Testis (tissue), 2 donors: ENCODE measurements at regions not wholly inside any gene's neighbourhood (a gene's known extent, or its start where the extent isn't known, plus 50 kb on each side); places are given as distances from the start of the nearest gene placed in this dataset.

Source experiments
- DNase-seq: peaks from one replicate; pipeline ENCODE4 v3.0.0-alpha.2; 2019
- H3K27ac ChIP-seq, 2 donors: fragments of 200-600 bp; sonication (generic); one replicate each; pipeline ENCODE4 v1.5.1; 2019
- H3K27me3 ChIP-seq: fragments of 200-600 bp; sonication (generic); one replicate; pipeline ENCODE4 v1.5.1; 2019
- H3K36me3 ChIP-seq: fragments of 200-600 bp; sonication (generic); one replicate; pipeline ENCODE4 v1.5.1; 2017; ENCODE audit warnings: low read depth; ENCODE audit errors: missing control alignments
- H3K4me1 ChIP-seq: fragments of 200-600 bp; sonication (generic); one replicate; pipeline ENCODE4 v1.5.1; 2019
- H3K4me3 ChIP-seq, 2 donors: fragments of 200-600 bp; sonication (generic); one replicate each; pipeline ENCODE4 v1.5.1; 2017 to 2019
- H3K9me3 ChIP-seq: fragments of 200-600 bp; sonication (generic); one replicate; pipeline ENCODE4 v1.5.1; 2017
- POLR2A ChIP-seq: fragments of 450-650 bp; IDR thresholded peaks from one replicate; pipeline ENCODE4 v1.6.1; 2017; ENCODE audit warnings: antibody characterized with exemption, mild to moderate bottlenecking, moderate library complexity
- WGBS, 2 donors: methylation state at CpG; one replicate each; pipeline ENCODE4 v1.1.5; 2018; 5-methylcytosine and 5-hydroxymethylcytosine counted together
- intact Hi-C: fragments of 100-400 bp; cut with DNase I; formaldehyde crosslinking; loops from one replicate; pipeline ENCODE4 v1.15.1; 2023; ENCODE audit warnings: low total_unique reads
- TF ChIP-seq, protein P1 (sequence below), 3 experiments: fragments of 450-650 bp in 2 of 3; fragments of 200-600 bp in 1 of 3; sonication (generic) in 1 of 3; IDR thresholded peaks; one replicate each; pipeline ENCODE4 v1.5.1; 2016 to 2019; ENCODE audit warnings: antibody characterized with exemption in 3 of 3, mild to moderate bottlenecking in 2 of 3, moderate library complexity in 1 of 3

GRCh38 chr20:22819784-22820183 lies 215.3 kb upstream of the SSTR4 start:
- Histone ChIP-seq H3K36me3 (no peaks in the 10 kb centered on the region), H3K27me3 (no peaks in the 10 kb centered on the region), H3K27ac (no peak overlapping the region), H3K4me1 (peaks cover 5% of the 10 kb centered on the region), H3K4me3 (no peak overlapping the region), H3K9me3 (no peaks in the 10 kb centered on the region)
- no peak for DNase-seq
- TF ChIP-seq, protein P1, sequence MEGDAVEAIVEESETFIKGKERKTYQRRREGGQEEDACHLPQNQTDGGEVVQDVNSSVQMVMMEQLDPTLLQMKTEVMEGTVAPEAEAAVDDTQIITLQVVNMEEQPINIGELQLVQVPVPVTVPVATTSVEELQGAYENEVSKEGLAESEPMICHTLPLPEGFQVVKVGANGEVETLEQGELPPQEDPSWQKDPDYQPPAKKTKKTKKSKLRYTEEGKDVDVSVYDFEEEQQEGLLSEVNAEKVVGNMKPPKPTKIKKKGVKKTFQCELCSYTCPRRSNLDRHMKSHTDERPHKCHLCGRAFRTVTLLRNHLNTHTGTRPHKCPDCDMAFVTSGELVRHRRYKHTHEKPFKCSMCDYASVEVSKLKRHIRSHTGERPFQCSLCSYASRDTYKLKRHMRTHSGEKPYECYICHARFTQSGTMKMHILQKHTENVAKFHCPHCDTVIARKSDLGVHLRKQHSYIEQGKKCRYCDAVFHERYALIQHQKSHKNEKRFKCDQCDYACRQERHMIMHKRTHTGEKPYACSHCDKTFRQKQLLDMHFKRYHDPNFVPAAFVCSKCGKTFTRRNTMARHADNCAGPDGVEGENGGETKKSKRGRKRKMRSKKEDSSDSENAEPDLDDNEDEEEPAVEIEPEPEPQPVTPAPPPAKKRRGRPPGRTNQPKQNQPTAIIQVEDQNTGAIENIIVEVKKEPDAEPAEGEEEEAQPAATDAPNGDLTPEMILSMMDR (IDR thresholded peaks at IDR 0.05), result no peak
- no peak for TF ChIP-seq POLR2A
- intact Hi-C loops, result no loop called here
- WGBS, 2 donors, result 89% methylated on average over 2 of the region's 2 CpGs

DNA sequence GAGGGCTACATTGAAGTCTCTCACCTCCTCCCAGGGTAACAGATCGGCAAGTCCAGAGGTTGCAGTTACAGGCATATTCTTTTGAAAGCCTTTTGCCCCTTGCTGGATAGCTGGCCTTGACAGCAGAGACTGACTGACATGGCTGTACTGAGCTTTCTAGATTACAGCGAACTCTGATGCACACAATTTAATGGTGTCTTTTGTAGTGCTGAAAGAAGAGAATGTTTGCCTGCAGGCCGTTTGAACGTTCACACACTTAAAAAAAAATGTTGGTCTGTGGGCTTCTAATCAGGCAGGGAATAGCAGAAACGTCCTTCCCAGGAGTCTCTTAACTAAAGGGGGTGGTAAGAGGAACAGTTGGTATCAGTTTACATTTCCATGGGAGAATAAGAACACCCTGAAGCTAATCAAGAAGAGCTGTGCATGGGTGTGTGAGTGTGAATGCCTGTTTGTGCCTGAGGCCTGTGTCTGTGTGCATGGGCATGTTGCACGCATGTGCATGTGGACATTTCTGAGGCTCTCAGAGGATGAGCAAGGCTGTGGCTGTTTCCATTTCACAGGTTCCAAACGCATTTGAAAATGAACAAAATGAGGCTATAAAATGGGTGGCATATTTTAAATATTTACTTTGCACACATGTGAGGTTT lies 213.9 kb upstream of the SSTR4 start:
- H3K4me1 ChIP-seq, result peaks cover 5% of the 10 kb centered on the region
- intact Hi-C loops, result no loop called here
- no peaks in the 10 kb centered on the region for H3K27me3 ChIP-seq
- H3K9me3 ChIP-seq, result no peaks in the 10 kb centered on the region
- no peaks in the 10 kb centered on the region for H3K36me3 ChIP-seq
- whole genome bisulfite sequencing, 2 donors, result 68 to 76% methylated on average over 7 of the region's 7 CpGs
- TF ChIP-seq POLR2A, result no peak
- TF ChIP-seq, protein P1 (IDR thresholded peaks at IDR 0.05), result no peak
- no peak overlapping the region for H3K4me3 ChIP-seq
- H3K27ac ChIP-seq, result no peak overlapping the region
- DNase-seq, result no peak

GRCh38 chr20:22821796-22822195 lies 213.3 kb upstream of the SSTR4 start:
- H3K27me3 ChIP-seq, result no peaks in the 10 kb centered on the region
- intact Hi-C loops, result no loop called here
- H3K36me3 ChIP-seq, result no peaks in the 10 kb centered on the region
- H3K4me3 ChIP-seq, result no peak overlapping the region
- H3K4me1 ChIP-seq, result peaks cover 5% of the 10 kb centered on the region
- DNase-seq, result no peak
- 78 to 85% methylated on average over 4 of the region's 4 CpGs for WGBS, 2 donors
- TF ChIP-seq, protein P1 (IDR thresholded peaks at IDR 0.05), result no peak
- TF ChIP-seq POLR2A, result no peak
- H3K9me3 ChIP-seq, result no peaks in the 10 kb centered on the region
- no peak overlapping the region for H3K27ac ChIP-seq

- Histone ChIP-seq H3K9me3 (no peaks in the 10 kb centered on the region), H3K4me1 (peaks cover 5% of the 10 kb centered on the region), H3K27me3 (no peaks in the 10 kb centered on the region), H3K4me3 (no peak overlapping the region), H3K27ac (no peak overlapping the region), H3K36me3 (no peaks in the 10 kb centered on the region)
- DNase-seq, result no peak
- intact Hi-C loops, result no loop called here
- TF ChIP-seq, protein P1 (IDR thresholded peaks at IDR 0.05), result no peak
- no peak for TF ChIP-seq POLR2A
- WGBS, 2 donors, result 95 to 97% methylated on average over 6 of the region's 6 CpGs
These were observed 212.0 kb upstream of the SSTR4 start for GRCh38 chr20:22823119-22823518.

DNA sequence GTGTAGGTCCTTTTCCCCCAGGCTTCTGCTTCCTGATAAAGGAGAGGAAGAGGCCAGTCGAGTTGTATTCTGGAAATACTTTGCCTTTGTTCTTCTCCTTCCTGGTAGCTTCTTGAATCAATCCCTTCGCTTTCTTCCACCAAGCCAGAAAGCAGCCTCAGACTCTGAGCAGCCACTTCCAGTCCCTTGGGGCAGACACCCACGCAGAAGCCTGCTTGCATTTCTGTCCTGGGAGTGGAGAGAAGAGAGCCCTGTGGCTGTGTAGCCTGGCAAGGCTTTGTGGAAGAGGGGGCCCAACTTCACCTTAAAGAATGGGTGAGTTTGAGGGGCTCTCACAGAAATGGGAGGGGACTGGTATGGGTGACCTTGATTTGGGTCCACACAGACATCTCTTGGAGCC lies 211.0 kb upstream of the SSTR4 start:
- TF ChIP-seq, protein P1 (IDR thresholded peaks at IDR 0.05), result no peak
- TF ChIP-seq POLR2A, result no peak
- no peak overlapping the region for H3K4me3 ChIP-seq
- WGBS, 2 donors, result 70 to 85% methylated on average over 3 of the region's 3 CpGs
- no peak for DNase-seq
- H3K36me3 ChIP-seq, result no peaks in the 10 kb centered on the region
- no peak overlapping the region for H3K27ac ChIP-seq
- no peaks in the 10 kb centered on the region for H3K9me3 ChIP-seq
- H3K27me3 ChIP-seq, result no peaks in the 10 kb centered on the region
- intact Hi-C loops, result no loop called here
- peaks cover 5% of the 10 kb centered on the region for H3K4me1 ChIP-seq
